ENCODE measurements at regions not wholly inside any gene's neighbourhood (a gene's known extent, or its start where the extent isn't known, plus 50 kb on each side); places are given as distances from the start of the nearest gene placed in this dataset.

DNA sequence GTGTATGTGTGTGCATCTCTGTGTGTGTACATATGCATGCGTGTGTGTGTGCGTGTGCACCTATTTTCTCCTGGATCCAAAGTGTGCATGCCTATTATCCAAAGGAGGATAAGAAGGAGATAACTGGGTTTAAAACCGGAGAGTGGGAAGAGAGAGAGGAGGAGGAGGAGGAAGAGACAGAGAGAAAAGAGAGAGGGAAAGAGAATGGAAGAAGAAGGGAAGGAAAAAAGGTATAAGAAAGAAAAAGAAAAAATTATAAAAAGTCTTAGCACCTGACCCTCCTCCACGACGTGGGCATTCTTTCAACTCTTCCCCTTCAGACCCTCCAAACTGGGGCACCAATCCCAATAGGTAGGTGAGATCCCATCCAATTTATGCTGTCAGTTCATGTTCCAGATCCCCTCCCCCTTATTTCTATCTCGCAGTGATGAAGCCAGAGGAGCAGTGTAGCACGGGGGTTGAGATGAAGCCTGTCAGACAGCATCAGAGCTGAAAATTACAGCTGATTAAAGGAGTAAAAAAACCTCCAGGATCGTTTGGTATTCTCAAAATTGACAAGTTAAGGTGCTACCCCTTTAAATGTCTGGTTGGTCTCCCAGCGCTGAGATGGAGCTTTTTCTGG, 386.7 kb upstream of the ATP5MC3 start:
- DNase-seq, result no peak
- Mint-ChIP-seq H3K4me1 (no peaks in the 10 kb centered on the region), H3K27ac (no peak overlapping the region), H3K9me3 (no peaks in the 10 kb centered on the region), H3K4me3 (no peak overlapping the region), H3K36me3 (ENCODE audit: low read depth) (no peaks in the 10 kb centered on the region), H3K27me3 (peaks cover 3% of the 10 kb centered on the region)
- POLR2A ChIA-PET, result no interaction called here
- CTCF ChIA-PET, result no interaction called here

DNA sequence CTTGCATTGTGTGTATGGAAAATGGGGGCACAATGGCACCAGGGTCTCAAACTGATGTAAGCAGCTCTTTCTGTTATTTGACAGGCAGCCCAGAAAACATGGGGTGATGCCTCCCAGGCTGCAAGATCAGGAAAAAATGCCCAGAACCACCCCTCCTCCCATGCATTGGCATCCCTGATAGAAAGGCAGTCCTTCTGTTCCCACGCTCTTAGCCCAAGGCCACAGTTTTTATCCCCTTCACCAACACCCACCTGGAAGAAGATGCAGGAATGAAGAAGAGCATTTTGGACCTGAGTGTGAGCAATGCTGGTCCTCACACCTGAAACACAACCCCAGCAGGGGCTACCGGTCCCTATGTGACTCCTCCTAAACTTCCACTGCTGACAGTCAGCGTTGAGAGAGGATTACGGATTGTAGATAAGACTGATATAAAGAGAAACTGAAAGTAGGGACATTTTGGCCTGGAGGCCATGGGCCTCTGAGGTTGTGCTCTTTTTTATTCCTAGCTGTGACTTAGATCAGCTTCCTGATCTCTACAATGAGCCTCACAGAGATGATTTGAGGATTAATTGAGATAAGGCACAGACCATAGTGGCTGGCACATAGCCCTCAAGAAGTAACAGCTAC, 386.0 kb upstream of the ATP5MC3 start:
- CTCF ChIA-PET, result no interaction called here
- H3K27ac Mint-ChIP-seq, result no peak overlapping the region
- H3K4me3 Mint-ChIP-seq, result no peak overlapping the region
- no peaks in the 10 kb centered on the region for H3K36me3 Mint-ChIP-seq (ENCODE audit: low read depth)
- DNase-seq, result no peak
- peaks cover 2% of the 10 kb centered on the region for H3K27me3 Mint-ChIP-seq
- H3K4me1 Mint-ChIP-seq, result no peaks in the 10 kb centered on the region
- no peaks in the 10 kb centered on the region for H3K9me3 Mint-ChIP-seq
- POLR2A ChIA-PET, result no interaction called here

DNA sequence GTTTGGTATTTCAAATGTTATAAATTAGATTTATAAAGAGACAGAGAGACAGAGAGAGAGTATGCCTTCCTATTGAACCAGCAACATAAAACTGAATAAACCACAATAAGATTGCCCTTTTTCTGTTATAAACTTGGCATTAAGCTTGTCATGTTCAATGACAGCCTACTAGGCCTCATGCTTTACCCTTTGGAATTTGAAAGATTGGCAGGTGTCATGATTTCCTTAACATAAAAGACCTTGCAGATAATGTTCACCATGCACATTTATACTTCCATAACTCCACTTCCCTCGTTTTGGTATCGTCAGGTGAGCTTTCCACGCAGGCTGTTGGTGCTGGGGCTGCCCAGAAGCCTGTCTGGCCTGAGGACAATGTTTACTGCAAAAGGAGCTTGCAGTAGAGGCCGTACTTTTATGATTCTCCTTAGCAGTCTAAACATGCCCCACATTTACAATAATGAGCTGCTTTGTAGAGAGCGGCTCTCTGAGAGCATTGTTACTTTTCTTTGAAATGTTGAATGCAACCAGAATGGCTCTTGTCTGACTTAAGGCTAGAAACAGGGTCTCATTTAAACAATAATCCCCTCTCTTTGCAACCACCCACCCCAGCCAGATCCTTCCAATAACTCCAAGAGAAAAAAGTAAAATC, 379.1 kb upstream of the ATP5MC3 start:
- Mint-ChIP-seq H3K4me3 (no peak overlapping the region), H3K4me1 (no peaks in the 10 kb centered on the region), H3K9me3 (no peaks in the 10 kb centered on the region), H3K27ac (no peak overlapping the region), H3K27me3 (peaks cover 8% of the 10 kb centered on the region), H3K36me3 (ENCODE audit: low read depth) (no peaks in the 10 kb centered on the region)
- ChIA-PET CTCF (no interaction called here), POLR2A (no interaction called here)
- no peak for DNase-seq

DNA sequence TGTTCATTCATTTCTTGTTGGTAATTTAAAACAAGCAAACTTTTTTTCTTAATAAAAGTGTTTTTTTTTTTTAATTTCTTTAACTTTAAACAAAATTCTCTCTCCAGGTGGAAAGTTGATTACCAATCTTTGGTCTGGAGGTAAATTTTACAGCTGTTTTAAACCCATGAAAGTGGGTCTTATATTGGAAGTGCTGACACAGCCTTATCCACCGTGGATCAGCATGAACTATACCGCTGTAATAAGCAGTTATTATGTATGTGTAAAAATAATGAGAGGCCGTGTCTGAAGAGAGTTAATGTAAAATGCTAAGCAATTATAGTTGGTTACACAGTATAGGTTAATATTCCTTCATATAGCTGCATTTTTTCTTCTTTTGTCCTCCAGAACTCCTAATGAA, 378.1 kb upstream of the ATP5MC3 start:
- ChIA-PET POLR2A (no interaction called here), CTCF (no interaction called here)
- H3K36me3 Mint-ChIP-seq (ENCODE audit: low read depth), result no peaks in the 10 kb centered on the region
- H3K27me3 Mint-ChIP-seq, result peaks cover 8% of the 10 kb centered on the region
- H3K4me1 Mint-ChIP-seq, result no peaks in the 10 kb centered on the region
- H3K27ac Mint-ChIP-seq, result no peak overlapping the region
- no peak overlapping the region for H3K4me3 Mint-ChIP-seq
- no peaks in the 10 kb centered on the region for H3K9me3 Mint-ChIP-seq
- DNase-seq, result no peak

DNA sequence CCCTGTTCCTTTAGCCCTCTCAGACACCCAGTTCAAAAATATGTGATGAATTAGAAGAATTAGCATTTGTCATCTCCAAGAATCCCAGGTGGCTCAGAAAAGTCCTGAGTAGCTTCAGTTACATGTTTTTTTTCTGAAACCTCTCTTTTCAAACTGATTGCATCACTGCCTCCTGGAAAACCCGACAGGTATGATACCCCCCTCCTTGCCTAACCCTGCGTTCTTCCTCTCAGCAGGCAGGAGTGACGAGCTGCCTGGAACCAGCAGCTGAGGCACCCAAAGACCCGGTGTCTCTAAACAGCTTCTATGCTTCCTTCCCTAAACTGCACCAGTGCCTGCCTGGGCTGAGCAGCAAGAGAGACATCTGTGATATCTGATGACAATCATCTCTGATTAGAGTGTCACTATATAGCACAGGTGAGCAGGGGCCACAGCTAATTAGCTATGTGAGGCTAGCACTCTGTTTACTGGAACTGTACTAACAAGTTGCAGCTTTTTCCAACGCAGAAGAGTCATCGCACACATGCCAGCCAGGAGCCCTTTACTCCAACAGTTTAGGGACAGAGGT, 376.4 kb upstream of the ATP5MC3 start:
- ChIA-PET CTCF (no interaction called here), POLR2A (no interaction called here)
- DNase-seq, result no peak
- H3K36me3 Mint-ChIP-seq (ENCODE audit: low read depth), result no peaks in the 10 kb centered on the region
- no peak overlapping the region for H3K27ac Mint-ChIP-seq
- no peaks in the 10 kb centered on the region for H3K9me3 Mint-ChIP-seq
- H3K4me1 Mint-ChIP-seq, result no peaks in the 10 kb centered on the region
- H3K27me3 Mint-ChIP-seq, result peaks cover 11% of the 10 kb centered on the region
- H3K4me3 Mint-ChIP-seq, result no peak overlapping the region

DNA sequence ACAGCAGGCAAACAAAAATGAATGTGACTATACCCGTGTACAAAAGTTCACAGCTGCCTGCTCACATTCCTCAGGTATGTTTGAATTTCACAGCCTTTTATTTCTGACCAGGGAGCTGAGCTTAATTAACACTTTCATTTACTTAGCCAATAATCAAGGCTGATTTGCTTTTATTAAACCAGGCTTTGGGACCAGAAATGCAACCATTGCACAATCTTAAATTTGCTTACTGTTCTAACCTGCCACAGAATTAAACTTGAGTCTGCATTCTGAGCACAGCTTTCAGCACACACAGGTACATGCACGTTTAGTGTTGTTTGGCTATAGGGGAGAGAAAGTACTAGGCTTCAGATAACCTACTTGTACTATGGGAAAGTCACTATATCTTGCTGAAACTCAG, 372.4 kb upstream of the ATP5MC3 start:
- CTCF ChIA-PET, result interaction anchor here (1.3 kb wide), 1 partner anchor 12 kb away, joined by 3 read pairs; no protein-coding TSS in a partner anchor
- no peaks in the 10 kb centered on the region for H3K36me3 Mint-ChIP-seq (ENCODE audit: low read depth)

DNA sequence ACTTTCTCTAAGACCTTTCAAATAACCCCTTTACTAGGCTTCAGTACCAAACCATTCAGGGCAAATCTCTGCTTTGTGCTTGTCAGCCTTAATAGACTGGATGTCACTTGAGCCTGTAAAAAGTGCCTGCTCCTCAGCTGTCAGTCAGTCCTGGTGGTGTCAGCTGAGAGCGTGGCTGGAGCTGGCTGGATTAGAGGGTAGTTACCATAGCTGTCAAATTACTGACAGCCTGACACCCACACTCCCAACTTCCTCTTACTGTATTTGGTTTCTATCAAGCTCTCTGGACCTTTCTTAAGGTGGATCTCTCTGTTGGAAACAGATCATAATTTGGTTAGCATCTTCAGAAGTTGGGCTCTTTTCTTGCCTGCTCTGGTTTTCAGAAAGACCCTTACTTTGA, 371.4 kb upstream of the ATP5MC3 start:
- Mint-ChIP-seq H3K27me3 (peaks cover 9% of the 10 kb centered on the region), H3K36me3 (ENCODE audit: low read depth) (no peaks in the 10 kb centered on the region), H3K9me3 (no peaks in the 10 kb centered on the region), H3K4me1 (no peaks in the 10 kb centered on the region), H3K27ac (no peak overlapping the region), H3K4me3 (no peak overlapping the region)
- DNase-seq, result no peak
- CTCF ChIA-PET, result interaction anchor here (1.3 kb wide), 1 partner anchor 11 kb away, joined by 3 read pairs; no protein-coding TSS in a partner anchor
- POLR2A ChIA-PET, result no interaction called here

More for the DNA sequence above, 372.4 kb upstream of the ATP5MC3 start:
- no peak overlapping the region for H3K27ac Mint-ChIP-seq
- no peak for DNase-seq
- peaks cover 11% of the 10 kb centered on the region for H3K27me3 Mint-ChIP-seq
- no peaks in the 10 kb centered on the region for H3K4me1 Mint-ChIP-seq
- H3K4me3 Mint-ChIP-seq, result no peak overlapping the region
- POLR2A ChIA-PET, result no interaction called here
- H3K9me3 Mint-ChIP-seq, result no peaks in the 10 kb centered on the region

DNA sequence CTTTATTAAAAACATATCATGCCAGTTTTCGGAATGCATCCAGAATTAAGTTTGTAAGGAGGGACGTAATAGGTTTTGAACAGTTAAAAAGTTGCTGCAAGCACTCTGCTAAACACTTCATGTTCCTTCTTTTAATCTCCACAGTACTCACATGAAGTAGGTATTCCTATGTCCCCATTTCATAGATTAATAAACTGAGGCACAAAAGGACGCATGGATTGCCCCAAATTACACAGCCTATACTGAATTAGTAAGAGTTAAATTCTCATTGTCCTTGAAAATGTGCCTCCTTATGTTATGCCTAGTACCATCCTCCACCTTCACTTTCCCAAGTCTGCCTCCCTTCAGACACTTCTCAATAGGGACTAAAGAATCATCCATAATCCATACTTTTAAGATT, 358.9 kb upstream of the ATP5MC3 start:
- no peak for DNase-seq
- H3K9me3 Mint-ChIP-seq, result peaks cover 4% of the 10 kb centered on the region
- no peaks in the 10 kb centered on the region for H3K4me1 Mint-ChIP-seq
- ChIA-PET POLR2A (no interaction called here), CTCF (no interaction called here)
- H3K27me3 Mint-ChIP-seq, result peaks cover 8% of the 10 kb centered on the region
- no peak overlapping the region for H3K4me3 Mint-ChIP-seq
- no peaks in the 10 kb centered on the region for H3K36me3 Mint-ChIP-seq (ENCODE audit: low read depth)
- no peak overlapping the region for H3K27ac Mint-ChIP-seq

DNA sequence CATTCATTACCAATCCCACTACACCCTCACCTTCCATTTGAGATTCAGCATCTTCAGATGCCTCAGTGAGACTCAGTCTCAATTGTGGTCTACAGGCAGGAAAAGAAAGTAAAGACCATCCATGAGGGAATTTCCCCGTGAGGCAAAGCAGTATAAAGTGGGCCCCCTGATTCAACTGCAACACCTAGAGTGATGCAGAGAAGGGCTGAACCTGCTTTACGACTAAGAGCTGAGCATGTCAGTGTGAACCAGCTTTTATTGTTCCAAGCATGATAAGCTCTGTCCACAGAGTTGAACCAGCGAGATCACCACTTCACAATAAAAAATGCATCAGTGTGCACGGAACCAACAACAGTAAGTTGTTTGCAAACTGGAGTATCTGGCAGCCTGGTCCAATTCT, 357.6 kb upstream of the ATP5MC3 start:
- POLR2A ChIA-PET, result no interaction called here
- Mint-ChIP-seq H3K9me3 (peaks cover 2% of the 10 kb centered on the region), H3K4me3 (no peak overlapping the region), H3K36me3 (ENCODE audit: low read depth) (no peaks in the 10 kb centered on the region), H3K4me1 (no peaks in the 10 kb centered on the region), H3K27me3 (peaks cover 3% of the 10 kb centered on the region), H3K27ac (no peak overlapping the region)
- no peak for DNase-seq
- CTCF ChIA-PET, result interaction anchor here (0.6 kb wide), 1 partner anchor 47 kb away, joined by 4 read pairs; no protein-coding TSS in a partner anchor

DNA sequence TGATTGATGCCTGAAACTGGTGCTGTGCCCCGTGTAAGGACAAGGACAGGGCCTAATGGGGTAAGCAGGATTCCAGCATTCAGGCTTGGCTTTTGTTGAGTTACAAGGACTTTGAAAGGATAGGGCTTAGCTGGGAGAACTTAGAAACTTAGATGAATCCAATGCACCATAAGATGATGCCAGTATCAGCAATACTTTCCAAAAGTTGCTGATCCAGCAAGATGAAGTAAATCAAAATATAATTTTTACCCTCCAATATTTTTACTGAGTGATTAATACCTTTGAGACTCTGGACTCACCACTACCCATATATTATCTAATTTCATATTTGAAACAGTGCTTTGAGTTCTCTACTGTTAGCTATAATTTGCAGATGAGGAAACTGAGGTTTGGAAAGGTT, 354.5 kb upstream of the ATP5MC3 start:
- Mint-ChIP-seq H3K9me3 (peaks cover 2% of the 10 kb centered on the region), H3K4me1 (no peaks in the 10 kb centered on the region), H3K27me3 (no peaks in the 10 kb centered on the region), H3K36me3 (ENCODE audit: low read depth) (no peaks in the 10 kb centered on the region), H3K27ac (no peak overlapping the region), H3K4me3 (no peak overlapping the region)
- no peak for DNase-seq
- ChIA-PET POLR2A (no interaction called here), CTCF (no interaction called here)

DNA sequence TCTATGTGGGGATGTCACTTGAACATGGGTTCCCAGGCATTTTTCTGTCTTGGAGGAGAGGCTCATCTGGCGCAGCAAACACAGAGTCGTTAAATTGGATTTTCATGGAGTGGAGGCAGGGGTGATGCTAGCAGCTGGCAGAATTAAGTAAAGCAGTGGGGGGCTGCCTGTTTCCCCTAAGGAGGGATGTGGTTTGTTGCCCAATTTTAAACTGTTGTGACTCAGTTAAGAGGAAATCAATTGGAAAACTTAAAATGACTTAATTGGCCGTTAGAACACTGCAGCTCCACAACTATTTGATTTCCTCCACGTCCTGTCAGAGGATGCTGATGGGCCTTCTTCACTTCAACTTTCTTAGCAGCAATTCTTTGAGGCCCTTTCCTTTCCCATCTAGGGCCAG, 354.1 kb upstream of the ATP5MC3 start:
- Mint-ChIP-seq H3K27ac (no peak overlapping the region), H3K4me3 (no peak overlapping the region), H3K9me3 (peaks cover 2% of the 10 kb centered on the region), H3K36me3 (ENCODE audit: low read depth) (no peaks in the 10 kb centered on the region), H3K4me1 (no peaks in the 10 kb centered on the region), H3K27me3 (no peaks in the 10 kb centered on the region)
- ChIA-PET CTCF (no interaction called here), POLR2A (no interaction called here)
- DNase-seq, result no peak

DNA sequence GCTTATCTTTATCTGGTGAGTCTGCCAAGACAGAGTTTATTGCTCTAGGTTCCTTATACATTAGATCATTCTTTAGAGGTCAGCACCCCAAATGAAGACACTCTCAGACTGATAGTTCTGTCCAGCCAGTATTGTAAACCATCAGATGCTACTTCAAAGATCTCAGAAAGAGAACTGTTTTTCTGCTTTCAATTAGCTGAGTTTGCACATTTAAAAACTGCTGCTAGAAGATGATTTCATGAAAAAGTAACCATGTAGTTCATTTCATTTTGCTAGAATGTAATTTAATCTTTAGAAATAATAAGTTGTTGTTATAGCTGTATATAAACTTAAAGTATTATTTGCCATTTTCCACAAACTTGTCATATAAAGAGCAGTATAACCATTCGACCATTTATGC, 344.5 kb upstream of the ATP5MC3 start:
- no peaks in the 10 kb centered on the region for H3K36me3 Mint-ChIP-seq (ENCODE audit: low read depth)
- no peak overlapping the region for H3K27ac Mint-ChIP-seq
- DNase-seq, result no peak
- no peak overlapping the region for H3K4me3 Mint-ChIP-seq
- H3K27me3 Mint-ChIP-seq, result no peaks in the 10 kb centered on the region
- ChIA-PET CTCF (no interaction called here), POLR2A (no interaction called here)
- H3K4me1 Mint-ChIP-seq, result no peaks in the 10 kb centered on the region
- no peaks in the 10 kb centered on the region for H3K9me3 Mint-ChIP-seq

DNA sequence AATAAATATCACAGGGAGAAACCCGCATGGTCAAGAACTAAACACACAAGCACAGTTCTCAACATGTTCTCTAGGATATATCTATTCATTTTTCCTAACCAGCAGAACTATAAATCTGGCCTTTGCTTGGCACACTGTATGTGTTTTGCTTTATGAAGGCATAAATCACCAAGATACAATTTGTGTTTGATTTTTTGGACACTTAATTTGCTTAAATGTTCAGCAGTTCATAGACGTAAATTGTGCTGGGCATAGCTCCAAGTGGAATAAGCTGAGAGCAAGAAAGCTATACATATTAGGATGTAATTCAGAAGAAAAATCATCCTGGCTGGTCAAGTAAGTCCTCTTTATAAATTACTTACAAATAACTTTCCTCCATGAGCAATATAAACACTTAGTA, 341.5 kb upstream of the ATP5MC3 start:
- no peaks in the 10 kb centered on the region for H3K4me1 Mint-ChIP-seq
- no peak overlapping the region for H3K4me3 Mint-ChIP-seq
- no peaks in the 10 kb centered on the region for H3K9me3 Mint-ChIP-seq
- no peaks in the 10 kb centered on the region for H3K36me3 Mint-ChIP-seq (ENCODE audit: low read depth)
- ChIA-PET CTCF (interaction anchor here (0.6 to 1.9 kb wide), 2 partner anchors 8 to 156 kb away, joined by 3 to 4 read pairs; no protein-coding TSS in a partner anchor), POLR2A (no interaction called here)
- no peak for DNase-seq
- no peaks in the 10 kb centered on the region for H3K27me3 Mint-ChIP-seq
- no peak overlapping the region for H3K27ac Mint-ChIP-seq

Measured in activated CD4-positive, alpha-beta T cell treated with anti-CD3 and anti-CD28 coated beads, Interleukin-2, amount 10 ng/mL, durations not matched to agents 7 days and 5 days (primary cell).